ENCODE measurements at regions not wholly inside any gene's neighbourhood (a gene's known extent, or its start where the extent isn't known, plus 50 kb on each side); places are given as distances from the start of the nearest gene placed in this dataset.

DNA sequence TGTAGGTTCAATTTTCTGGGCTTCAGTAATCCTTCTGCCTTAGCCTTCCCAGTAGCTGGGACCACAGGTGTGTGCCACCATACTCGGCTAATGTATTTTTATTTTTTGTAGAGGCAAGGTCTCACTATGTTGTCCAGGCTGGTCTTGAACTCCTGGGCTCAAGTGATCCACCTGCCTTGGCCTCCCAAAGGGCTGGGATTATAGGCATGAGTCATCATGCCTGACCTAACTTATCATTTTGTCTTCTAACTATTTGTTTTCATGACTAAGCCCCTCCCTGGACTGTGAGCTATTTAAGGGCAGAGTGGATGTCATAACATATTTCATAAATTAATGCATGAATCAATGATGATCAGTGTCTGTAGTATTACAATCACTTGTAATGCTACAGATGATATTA lies 56.1 kb upstream of the PIAS1 start:
- no peaks in the 10 kb centered on the region for H3K4me1 ChIP-seq (ENCODE audit: insufficient read depth, low read length)
- intact Hi-C loops (cut with DNase I, micrococcal nuclease): no loop called here
- no peak for ATAC-seq (ENCODE audit: poor library complexity)

DNA sequence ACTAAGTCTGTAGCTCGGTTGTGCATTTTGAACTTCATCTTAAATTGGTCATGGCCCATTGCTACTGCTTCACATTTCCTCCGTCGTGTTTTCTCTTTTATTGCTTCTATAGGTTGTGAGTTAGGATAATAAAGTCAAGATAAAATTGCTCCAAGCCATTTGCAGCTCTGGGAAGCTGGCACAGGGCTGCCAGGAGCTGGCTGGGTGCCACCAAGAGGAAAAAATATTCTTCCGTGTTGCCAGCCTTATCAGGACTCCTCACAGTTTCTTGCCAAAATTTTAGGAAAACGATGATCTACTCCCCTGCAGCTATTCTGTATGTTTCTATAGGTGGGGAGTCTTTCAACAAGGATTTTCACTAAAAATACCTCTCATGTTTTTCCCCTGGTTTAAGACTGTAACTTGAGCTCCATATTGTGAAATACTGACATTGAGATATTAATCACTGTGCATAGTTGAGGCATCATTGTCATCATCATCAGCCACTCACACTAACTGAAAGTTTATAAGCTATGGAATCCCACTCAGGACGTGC lies 55.4 kb upstream of the PIAS1 start:
- TF ChIP-seq, protein P1, sequence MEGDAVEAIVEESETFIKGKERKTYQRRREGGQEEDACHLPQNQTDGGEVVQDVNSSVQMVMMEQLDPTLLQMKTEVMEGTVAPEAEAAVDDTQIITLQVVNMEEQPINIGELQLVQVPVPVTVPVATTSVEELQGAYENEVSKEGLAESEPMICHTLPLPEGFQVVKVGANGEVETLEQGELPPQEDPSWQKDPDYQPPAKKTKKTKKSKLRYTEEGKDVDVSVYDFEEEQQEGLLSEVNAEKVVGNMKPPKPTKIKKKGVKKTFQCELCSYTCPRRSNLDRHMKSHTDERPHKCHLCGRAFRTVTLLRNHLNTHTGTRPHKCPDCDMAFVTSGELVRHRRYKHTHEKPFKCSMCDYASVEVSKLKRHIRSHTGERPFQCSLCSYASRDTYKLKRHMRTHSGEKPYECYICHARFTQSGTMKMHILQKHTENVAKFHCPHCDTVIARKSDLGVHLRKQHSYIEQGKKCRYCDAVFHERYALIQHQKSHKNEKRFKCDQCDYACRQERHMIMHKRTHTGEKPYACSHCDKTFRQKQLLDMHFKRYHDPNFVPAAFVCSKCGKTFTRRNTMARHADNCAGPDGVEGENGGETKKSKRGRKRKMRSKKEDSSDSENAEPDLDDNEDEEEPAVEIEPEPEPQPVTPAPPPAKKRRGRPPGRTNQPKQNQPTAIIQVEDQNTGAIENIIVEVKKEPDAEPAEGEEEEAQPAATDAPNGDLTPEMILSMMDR (IDR thresholded peaks at IDR 0.05): no peak
- no peaks in the 10 kb centered on the region for H3K36me3 Mint-ChIP-seq (ENCODE audit: low read depth)
- no peak overlapping the region for H3K4me3 Mint-ChIP-seq
- no peak overlapping the region for H3K4me3 ChIP-seq (ENCODE audit: low read length)
- no peak overlapping the region for H3K27ac ChIP-seq (ENCODE audit: low read depth in 1 of 2, low read length in 2 of 2)
- H3K36me3 ChIP-seq (ENCODE audit: insufficient read depth, low read length): no peaks in the 10 kb centered on the region
- no peaks in the 10 kb centered on the region for H3K9me3 ChIP-seq (ENCODE audit: control insufficient read depth in 1 of 2, insufficient read depth in 1 of 2, low read length in 2 of 2)
- no peak for ATAC-seq (ENCODE audit: poor library complexity)
- no peak overlapping the region for H3K27ac Mint-ChIP-seq
- H3K27me3 Mint-ChIP-seq: no peaks in the 10 kb centered on the region
- H3K4me1 ChIP-seq (ENCODE audit: insufficient read depth, low read length): no peaks in the 10 kb centered on the region
- no peaks in the 10 kb centered on the region for H3K9me3 Mint-ChIP-seq
- H3K27me3 ChIP-seq (ENCODE audit: control insufficient read depth in 1 of 2, insufficient read depth in 2 of 2, low read length in 2 of 2): no peaks in the 10 kb centered on the region
- H3K4me1 Mint-ChIP-seq (ENCODE audit: low read depth): no peaks in the 10 kb centered on the region
- intact Hi-C loops (cut with DNase I, micrococcal nuclease): no loop called here
- ChIA-PET POLR2A (no interaction called here), CTCF (no interaction called here)
- DNase-seq: no peak

More for the DNA sequence above, 56.1 kb upstream of the PIAS1 start:
- Histone ChIP-seq H3K27me3 (ENCODE audit: control insufficient read depth in 1 of 2, insufficient read depth in 2 of 2, low read length in 2 of 2) (no peaks in the 10 kb centered on the region), H3K4me3 (ENCODE audit: low read length) (no peak overlapping the region), H3K36me3 (ENCODE audit: insufficient read depth, low read length) (no peaks in the 10 kb centered on the region), H3K9me3 (ENCODE audit: control insufficient read depth in 1 of 2, insufficient read depth in 1 of 2, low read length in 2 of 2) (no peaks in the 10 kb centered on the region), H3K27ac (ENCODE audit: low read depth in 1 of 2, low read length in 2 of 2) (no peak overlapping the region)
- CTCF ChIA-PET: no interaction called here
- no peaks in the 10 kb centered on the region for H3K4me1 Mint-ChIP-seq (ENCODE audit: low read depth)
- no peak for DNase-seq
- H3K9me3 Mint-ChIP-seq: no peaks in the 10 kb centered on the region
- POLR2A ChIA-PET: no interaction called here
- no peaks in the 10 kb centered on the region for H3K27me3 Mint-ChIP-seq
- no peak overlapping the region for H3K27ac Mint-ChIP-seq
- TF ChIP-seq, protein P1 (IDR thresholded peaks at IDR 0.05): no peak
- no peaks in the 10 kb centered on the region for H3K36me3 Mint-ChIP-seq (ENCODE audit: low read depth)
- H3K4me3 Mint-ChIP-seq: no peak overlapping the region

DNA sequence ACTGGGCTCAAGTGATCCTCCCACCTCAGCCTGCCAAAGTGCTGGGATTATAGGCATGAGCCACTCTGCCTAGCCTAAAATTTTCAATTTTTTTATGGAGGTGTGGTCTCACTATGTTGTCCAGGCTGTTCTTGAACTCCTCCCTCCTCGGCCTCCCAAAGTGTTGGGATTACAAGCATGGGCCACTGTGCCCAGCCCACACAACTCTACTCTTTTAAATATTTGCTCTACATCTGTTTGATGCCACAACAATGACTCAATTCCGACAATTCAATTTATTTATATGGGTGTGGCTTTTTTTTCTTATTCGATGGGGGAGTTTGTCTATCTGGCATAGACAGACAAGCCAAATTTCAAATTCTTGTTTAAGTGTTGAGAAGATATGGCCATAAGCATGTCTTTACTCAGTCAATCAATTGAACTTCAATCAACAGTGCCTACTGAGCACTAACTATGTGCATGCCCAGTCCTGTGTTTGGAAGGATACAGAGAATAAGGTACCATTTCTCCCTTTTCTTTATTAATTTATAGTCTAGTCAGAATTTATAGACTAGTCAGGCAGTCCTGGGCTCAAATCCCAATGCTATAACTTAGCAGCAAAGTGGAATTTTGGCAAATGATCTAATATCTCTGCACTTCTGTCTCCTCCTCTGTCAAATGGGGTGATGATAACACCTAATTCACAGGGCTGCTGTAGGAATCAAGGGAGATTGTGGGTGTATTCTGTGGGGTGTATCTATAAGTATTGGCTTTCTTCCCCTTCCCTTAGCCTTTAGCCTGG lies 54.6 kb upstream of the PIAS1 start:
- ATAC-seq (ENCODE audit: poor library complexity): no peak
- CTCF ChIA-PET: no interaction called here

More for the DNA sequence above, 54.6 kb upstream of the PIAS1 start:
- no peak overlapping the region for H3K27ac Mint-ChIP-seq
- no peak for DNase-seq
- H3K27me3 Mint-ChIP-seq: no peaks in the 10 kb centered on the region
- no peaks in the 10 kb centered on the region for H3K36me3 Mint-ChIP-seq (ENCODE audit: low read depth)
- Histone ChIP-seq H3K9me3 (ENCODE audit: control insufficient read depth in 1 of 2, insufficient read depth in 1 of 2, low read length in 2 of 2) (no peaks in the 10 kb centered on the region), H3K36me3 (ENCODE audit: insufficient read depth, low read length) (no peaks in the 10 kb centered on the region), H3K4me3 (ENCODE audit: low read length) (no peak overlapping the region), H3K4me1 (ENCODE audit: insufficient read depth, low read length) (no peaks in the 10 kb centered on the region), H3K27me3 (ENCODE audit: control insufficient read depth in 1 of 2, insufficient read depth in 2 of 2, low read length in 2 of 2) (no peaks in the 10 kb centered on the region), H3K27ac (ENCODE audit: low read depth in 1 of 2, low read length in 2 of 2) (no peak overlapping the region)
- TF ChIP-seq, protein P1 (IDR thresholded peaks at IDR 0.05): no peak
- intact Hi-C loops (cut with DNase I, micrococcal nuclease): no loop called here
- H3K4me1 Mint-ChIP-seq (ENCODE audit: low read depth): no peaks in the 10 kb centered on the region
- H3K9me3 Mint-ChIP-seq: no peaks in the 10 kb centered on the region
- H3K4me3 Mint-ChIP-seq: no peak overlapping the region
- POLR2A ChIA-PET: no interaction called here
